Fibroblast of upper back skin (primary cell): ENCODE measurements at regions not wholly inside any gene's neighbourhood (a gene's known extent, or its start where the extent isn't known, plus 50 kb on each side); places are given as distances from the start of the nearest gene placed in this dataset.
A peak's percentile ranks its signal among the peaks of the same experiment; 100 is the strongest.
"Not testable (repeated sequence)": the region's sequence is repeated elsewhere in the genome, so short reads cannot be mapped to it uniquely, and the experiment has no call there.

Experiments used
- DNase-seq: peaks from one replicate; pipeline ENCODE4 v3.0.0-alpha.2; 2013

DNA sequence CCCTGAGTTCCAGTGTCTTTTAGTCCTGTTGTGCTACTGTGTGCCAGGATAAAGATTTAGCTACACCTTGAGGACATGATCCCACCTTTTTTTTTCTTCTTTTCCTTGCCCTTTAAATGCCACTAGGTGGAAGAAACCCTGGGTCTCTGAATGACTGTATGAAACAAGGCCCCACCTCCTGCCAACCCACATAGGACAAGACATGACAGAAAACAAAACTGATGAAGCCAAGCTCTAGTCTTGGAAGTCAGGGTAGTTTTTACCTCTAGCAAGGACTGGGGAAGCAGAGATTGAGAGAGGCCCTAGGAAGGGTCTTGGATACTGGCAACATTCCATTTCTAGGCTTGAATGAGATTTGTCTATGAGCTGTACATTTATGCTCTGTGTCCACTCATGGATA is 410.7 kb downstream of the MIAT start:
- no peak for DNase-seq

DNA sequence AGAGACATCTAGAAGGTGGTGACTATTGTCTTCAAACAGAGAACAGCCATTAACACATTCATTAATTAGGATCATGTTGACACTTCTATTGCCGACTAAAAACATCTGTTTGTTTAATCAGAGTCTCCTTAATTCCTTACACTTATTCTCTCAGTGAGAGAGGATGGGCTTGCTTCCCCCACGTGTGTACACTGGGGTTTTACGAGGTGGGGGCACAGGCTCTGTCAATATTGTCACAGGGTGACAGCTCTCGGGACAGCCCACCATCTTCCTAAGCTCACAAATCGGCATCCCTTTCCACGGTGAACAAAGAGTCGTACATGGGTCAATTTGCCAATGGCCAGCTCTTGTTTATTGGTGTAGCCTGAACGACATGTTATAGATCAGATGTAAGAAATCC is 413.2 kb downstream of the MIAT start:
- no peak for DNase-seq

DNA sequence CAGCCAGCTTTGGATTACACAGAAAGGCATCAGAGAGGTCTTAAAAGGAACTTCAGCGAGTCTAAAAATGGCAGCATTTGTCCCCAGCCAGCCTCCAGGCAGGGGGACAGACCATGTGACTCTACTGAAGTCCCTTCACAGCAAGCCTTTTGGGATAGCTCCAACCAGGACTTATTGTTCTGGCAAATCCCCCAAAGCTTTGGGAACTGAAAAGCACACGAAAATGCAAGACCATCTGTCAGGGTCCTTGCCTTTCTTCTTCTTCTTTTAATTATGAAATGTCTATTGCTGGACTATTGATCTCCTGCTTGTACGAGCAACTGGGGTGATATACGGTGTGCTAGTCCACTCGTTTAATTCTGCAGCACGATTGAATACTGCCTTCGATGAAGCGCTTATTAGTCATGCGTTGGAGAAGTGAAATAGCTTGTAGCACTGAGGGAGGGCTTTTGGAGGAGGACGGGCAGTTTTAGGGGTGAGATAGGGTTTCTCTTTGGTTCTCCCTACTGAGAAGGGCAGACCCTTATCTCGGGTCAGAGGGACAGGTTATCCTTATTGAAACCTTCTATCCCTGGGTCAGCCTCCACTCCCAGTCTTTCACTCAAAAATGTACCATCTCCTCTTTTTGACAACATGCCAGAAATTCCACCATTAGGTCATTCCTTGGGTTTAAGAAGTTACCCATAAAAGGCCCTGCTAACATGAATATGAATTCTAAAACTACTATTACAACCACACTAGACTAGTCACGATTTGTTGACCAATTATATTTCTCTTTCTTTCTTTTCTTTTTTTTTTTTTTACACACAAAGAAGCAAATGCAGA is 416.4 kb downstream of the MIAT start:
- DNase-seq: peak; percentile 61

DNA sequence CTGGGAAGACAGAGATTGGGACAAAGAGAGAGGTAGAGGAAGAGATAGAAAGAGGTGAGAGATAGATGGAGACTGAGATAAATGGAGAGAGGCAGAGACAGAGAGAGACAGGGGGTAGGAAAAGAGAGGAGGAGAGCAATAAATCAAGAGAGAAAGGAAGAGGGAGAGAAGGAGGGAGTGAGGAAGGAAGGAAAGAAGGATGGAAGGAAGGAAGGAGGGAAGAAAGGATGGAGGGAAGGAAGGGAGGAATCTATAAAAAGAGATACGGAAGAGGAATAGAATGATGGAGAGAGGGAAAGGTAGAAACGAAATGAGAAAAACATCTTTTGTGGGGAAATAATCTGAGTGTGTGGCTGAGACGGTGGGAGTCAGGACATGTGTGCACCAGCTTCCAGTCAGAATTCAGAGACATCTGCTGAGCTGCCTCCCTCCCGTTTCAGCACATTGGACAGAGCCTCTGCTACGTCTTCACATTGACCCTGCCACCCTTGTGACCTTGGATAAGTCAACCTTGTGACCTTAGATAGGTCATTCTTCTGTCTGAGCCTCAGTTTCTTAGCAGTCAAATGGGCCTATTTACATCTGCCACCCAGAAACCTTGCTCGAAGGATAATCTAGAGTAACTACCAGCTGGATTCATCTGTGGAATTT is 417.8 kb downstream of the MIAT start:
- no peak for DNase-seq

DNA sequence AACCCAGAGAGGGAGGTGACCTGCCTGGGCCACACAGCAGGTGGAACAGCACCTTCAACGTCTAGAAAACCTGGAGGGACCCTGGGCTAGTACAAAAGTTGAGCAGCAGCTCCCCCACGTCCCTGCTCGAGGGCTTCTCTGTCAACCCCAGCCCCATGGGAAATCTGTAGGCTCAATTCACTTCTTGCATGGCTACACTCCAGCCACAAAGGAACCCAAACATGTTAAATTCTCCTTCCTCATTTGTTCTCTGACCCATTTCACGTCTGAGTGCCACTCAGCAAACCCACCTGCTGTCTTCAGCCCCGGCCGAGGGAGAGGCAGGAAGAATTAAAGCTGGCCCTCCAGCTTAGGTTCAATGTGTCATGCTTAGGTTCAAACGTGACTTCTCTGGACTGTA is 418.5 kb downstream of the MIAT start:
- no peak for DNase-seq

DNA sequence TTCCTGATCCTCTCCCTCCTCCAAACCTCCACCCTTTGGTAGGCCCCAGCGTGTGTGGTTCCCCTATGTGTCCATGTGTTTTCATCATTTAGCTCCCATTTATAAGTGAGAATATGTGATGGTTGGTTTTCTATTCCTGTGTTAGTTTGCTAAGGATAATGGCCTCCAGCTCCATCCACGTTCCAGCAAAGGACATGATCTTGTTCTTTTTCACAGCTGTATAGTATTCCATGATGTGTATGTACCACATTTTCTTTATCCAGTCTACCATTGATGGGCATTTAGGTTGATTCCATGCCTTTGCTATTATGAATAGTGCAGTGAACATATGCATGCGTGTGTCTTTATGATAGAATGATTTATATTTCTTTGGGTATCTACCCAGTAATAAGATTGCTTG is 420.7 kb downstream of the MIAT start:
- not testable (repeated sequence) for DNase-seq

DNA sequence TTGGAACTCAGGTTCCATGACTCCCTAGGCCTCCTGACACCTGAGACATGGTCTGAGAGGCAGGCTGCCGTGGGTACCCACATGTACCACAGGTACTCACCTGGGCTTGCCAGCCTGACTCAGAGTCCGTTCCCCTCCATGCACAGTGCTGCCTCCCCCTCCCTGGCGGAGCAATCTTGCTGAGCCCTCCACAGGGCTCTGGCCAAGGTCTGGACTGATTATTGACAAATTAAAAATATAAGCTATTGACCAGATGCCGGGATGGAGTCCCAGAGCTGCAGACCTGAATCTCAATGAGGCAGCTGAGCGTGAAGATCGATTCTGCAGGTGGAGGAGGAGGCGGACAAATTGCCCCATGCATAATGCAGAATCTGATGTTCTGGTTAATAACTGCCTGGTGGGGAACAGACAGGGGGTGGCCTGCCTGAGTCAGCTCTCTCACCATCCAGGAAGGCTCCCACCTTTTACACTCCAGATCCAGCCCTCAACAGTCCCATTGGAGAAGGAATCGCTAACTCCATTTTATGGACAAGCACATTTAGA is 422.7 kb downstream of the MIAT start:
- no peak for DNase-seq

DNA sequence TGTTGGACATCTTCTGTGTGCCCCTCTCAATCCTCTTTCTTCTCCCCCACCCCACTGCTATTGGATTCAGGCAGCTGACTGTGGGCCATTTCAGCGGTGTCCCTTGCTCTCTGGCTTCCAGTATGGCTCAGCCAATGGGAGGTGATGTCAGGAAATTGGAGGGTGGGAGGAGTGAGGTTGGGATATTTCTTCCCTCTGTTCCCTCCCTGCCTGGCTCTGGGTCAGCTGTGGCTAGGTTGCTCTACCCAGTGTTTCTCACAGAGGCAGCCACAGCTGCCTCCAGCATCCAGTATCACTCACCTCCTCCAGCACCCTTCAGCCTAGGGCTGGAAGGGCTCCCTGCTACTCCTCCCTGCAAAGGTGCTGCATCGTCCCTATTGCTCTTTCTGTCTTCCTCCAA is 423.5 kb downstream of the MIAT start:
- no peak for DNase-seq

DNA sequence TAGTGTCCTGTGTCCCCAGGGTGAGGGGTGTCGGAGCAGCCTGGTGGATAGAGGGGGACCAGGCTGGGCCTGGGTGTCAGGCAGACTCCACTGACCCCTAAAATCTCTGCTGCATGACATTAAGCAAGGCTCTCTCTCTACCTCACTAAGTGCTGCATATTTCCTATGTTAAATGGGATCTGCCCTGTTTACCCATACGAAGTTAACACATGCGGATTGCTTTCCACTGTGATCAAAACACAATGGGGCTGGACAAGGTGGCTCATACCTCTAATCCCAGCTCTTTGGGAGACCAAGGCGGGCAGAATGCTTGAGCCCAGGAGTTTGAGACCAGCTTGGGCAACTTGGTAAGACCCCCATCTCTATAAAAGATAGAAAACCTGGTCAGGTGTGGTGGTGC is 426.2 kb downstream of the MIAT start:
- DNase-seq: no peak

DNA sequence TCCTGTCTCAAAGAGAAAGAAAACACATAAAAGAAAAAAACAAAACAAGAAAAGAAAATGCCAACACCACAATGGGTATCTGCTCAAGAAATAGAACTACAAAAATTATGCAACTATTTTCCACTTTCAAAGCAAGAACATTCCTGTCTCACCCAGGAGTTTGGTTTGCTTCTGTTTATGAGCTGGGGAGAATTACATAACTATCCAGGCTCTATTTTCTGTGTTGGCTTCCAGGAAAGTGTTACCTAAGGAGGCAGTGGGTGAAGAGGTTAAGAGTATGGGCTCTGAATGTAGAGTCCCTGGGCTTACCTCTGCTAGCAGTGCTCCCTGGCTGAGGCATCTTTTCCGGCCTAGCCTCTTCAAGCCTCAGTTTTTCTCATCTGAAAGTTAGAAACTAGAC is 426.7 kb downstream of the MIAT start:
- no peak for DNase-seq

DNA sequence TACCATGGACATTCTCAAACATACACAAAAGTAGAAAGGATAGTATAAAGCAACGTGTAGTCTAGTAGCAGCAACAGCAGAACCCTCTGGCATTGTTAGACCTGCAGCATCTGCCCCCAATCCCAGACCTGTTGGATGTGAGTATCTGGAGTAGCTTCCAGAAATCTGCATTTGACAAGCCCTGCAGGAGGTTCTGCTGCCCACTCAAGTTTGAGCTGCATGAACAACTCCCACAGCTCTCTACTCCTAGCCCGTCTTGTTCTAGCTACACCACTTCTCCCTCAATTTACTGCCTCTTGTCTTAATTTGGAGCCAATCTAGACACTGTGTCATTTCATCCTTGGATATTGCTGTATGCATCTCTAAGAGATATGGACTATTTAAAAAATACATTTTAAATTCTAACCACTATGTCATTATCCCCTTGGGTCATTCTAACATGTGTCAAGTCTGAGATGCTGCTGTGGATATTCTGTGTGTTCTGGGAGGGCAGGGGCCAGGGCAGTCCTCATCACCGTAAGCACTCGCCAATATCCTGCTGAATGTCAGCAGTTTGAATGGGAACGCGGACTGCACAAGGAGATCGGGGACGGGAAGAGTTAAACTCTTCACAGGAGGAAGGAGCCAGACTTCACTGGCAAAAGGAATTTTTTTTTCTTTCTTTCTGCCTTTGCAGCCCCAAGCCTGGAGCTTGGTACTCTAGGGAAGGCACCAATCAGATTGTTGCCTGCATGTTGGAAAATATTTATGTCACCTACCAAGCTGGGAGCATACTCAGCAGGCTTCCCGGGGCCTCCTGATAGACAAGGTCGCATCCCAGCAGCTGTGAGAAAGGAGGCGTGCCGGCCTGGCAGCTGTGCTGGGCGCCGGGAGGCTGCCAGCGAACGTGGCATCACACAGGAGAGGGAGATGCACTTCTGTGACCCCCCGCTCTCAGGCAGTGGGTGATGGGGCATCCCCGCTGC is 429.0 kb downstream of the MIAT start:
- DNase-seq: no peak

DNA sequence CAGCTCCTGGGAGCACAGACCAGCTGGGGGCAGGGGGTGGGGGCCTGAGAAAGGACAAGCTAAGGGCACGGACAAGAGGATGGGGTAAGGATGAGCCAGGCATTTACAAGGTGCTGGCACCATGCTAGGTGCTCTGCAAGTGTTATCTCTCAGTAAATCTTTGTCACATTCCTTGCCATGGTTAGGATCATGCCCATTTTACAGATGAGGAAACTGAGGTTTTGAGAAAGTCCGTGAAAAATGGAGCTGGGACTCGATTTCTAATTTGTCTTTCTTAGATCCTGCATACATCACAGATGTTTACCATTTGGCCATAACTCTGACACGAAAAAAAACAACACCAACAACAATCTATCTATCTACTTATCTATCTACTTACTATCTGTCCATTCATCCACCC is 429.7 kb downstream of the MIAT start:
- no peak for DNase-seq

DNA sequence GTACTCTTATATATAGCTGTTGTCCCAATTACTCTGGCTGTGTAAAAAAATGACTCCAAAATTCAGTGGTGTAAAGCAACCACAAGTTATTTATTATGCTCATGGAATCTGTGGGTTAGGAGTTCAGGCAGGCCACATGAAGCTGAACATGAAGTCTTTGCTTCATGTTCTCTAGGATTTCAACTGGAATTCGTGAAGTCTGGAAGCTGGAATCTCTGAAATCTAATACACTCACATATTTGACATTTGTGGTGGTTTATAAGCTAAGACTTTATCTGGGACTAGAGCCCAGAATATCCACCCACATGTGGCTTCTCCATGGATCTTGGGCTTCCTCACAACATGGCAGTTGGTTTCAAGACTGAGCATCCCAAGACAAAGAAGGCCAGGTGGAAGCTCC is 430.6 kb downstream of the MIAT start:
- peak; percentile 93 for DNase-seq

DNA sequence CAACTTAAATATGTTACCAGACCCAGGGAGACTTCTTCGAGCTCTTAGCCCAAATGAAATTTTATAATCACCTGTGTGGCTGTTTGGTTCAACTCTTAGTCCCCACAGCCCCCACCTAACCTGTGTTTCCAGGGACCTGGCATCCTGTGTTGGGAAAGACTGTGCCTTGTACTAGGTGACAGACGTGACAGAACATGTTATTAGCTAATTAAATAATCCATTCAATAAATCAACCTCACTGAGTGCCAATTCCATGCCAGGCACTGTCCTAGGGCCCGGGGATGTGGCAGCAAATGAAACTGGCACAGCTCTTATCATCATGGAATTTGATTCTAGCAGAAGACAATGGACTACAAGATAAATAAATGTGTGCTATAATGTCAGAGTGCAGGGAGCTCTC is 431.9 kb downstream of the MIAT start:
- DNase-seq: no peak

DNA sequence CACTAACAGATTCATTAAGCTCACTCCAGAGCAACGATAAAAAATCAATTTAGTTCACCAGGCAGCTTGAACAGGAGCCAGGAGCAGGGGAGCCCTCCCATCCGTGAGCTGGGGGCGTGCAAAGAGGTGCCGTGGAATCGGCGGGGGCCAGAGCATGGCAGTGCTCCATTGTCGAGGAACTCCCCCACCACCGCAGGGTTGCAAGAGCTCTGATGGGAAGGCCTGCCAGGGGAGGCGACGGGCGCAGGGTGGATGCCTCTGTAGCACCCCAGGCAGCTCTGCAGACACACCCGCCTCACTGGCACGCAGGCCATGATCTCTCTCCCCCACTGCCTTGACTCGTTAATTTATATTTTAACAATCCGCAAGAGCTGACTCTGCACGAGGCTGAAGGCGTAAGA is 433.2 kb downstream of the MIAT start:
- DNase-seq: no peak

DNA sequence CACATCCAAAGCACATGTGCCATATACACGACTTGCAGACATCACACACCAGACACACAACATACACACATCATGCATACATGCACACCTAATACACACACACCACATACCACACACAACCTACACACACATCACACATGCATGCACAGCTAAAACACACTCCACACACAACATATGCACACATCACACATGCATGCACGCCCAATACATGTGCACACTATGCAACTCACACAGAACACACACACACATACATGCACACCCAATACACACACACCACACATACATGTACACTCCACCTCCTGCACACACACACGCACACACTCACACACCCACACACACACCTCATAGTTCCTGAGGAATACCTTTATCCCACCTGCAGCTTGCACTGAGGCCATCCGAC is 436.0 kb downstream of the MIAT start:
- no peak for DNase-seq

DNA sequence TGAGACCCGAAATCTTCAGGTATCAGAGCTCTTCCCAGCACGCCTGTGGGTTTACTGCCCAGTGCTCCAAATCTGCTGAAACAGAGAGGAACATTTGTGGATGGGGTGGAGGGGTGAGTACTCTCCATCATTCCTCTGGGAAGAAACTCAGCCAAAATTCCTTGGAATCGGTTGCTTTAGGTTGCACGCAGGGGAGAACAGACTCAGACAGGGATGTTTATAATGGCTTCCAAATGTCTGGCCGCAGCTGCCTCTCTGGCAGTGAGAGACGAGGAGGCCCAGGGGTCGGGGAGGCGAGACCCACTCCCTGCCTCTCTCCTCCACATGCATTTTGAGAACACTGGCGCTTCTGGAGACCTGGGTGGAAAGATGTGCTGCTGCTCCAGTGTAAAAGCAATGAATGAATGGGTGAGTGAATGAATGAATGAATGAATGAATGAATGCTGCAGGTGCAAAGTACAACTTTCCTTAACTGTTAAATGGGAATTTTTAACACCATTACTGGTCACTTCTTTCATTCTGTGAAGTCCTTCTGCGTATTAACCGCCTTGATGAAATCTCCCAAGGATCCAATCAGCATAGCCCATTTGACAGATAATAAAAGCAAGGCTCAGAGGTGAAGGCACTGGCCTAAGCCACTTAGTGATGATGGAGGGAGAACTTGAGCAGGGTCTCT is 437.4 kb downstream of the MIAT start:
- peak; percentile 97 for DNase-seq

DNA sequence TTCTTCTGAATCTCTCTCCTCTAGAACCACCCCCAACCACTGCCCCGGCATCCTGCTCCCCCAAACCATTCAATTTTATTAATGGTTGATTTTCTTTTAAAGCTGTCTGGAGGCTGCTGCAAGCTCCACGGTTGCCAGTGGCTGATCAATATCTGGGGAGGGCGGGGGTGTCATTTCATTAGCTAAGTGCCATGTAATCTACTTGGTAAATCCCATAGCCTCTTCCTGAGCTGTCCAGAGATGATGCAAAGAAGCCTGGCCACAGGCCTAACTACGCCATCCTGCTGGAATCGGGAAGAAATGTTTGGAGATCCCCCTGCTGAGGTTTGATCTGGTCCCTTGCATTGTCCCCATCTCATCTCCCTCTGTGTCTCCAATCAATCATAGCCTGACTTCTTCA is 440.1 kb downstream of the MIAT start:
- DNase-seq: no peak

DNA sequence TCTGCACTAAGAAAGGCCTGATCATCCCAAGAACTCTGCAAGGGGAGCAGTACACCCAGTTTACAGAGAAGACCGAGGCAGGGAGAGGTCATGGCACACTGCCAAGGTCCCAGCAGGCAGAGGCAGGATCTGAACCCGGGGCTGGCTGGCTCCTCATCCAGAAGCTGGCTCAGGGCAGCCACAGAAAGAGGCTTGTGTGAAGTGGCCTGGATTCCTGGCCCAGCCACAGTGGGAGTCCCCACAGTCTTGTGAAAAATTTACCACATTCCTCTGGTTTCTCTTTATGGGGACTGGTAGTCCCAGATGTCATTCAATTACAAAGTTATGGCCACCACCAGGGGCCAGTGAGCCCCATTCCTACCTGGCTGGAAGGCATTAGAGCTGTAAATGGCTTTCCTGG is 440.5 kb downstream of the MIAT start:
- DNase-seq: peak; percentile 67

DNA sequence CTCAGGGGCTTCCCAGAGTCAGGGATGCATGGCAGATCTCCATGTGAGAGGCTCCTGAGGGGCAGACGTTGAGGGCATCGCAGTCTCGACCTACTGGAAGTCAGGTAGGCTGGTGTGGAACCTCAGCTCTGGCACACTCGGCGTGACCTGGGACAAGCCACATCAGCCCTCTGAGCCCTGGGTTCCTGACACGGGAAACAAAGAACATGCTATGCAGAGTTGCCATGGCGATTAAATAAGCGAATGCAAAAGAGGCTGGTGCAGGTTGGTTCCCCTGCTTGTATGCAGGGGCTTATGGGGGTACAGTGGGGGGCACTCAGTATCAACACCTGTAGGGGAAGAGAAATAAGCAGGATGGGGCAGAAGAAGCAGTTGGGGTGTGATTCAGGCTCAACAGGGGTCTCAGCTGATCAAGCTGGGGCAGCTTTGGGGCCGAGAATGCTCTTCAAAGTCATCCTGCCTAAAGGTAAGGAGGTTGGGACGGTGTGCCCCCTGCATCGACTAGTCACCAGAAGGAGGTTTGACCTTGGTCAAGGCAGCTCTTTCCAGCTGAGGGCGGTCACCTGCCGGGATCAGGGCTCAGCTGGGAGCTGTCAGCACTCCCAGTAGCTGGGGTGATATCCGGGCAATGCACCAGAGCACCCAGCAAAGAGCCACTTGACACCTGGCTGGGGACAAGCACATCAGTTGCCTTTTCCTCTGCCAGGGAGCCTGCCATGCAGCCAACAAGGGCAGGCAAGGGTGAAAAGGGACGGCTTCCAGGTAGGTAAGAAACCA is 442.7 kb downstream of the MIAT start:
- no peak for DNase-seq

DNA sequence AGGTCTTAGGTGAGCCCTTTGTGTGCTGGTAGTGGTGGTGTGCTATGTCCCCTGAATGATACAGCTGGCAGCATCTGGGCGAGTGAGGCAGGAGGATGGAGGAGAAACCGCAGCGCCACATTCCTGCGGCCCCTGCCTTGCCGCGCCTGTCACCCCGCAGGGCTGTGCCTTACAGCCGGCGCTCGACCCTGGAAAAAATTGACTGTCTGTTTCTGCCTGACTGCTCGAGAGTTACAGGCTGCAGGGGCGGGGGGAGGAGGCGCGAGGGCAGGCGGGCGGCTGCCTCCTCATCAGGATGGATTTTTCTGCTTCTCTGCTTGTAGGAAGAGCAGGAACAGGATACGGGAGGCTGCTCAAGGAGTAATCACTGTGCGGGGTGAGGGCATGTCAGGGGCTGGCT is 443.4 kb downstream of the MIAT start:
- DNase-seq: peak; percentile 88

DNA sequence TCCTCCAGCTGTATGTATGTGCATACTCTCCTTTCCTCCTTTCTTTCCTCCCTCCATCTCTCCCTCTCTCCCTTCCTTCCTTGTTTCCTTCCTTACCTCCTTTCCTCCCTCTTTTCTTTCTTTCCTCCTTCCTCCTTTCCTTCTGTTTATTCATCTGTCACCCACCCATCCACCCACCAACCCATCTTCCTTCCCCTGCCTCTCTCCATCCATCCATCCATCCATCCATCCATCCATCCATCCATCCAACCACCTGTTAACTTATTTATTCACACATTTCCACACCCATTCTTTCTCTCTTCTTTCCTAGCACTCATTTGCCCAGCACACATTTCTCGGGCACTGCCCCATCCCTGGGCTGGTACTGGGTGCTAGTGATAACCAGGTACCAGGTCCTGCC is 443.9 kb downstream of the MIAT start:
- DNase-seq: no peak
